HG02610 (cell line): ENCODE measurements at regions not wholly inside any gene's neighbourhood (a gene's known extent, or its start where the extent isn't known, plus 50 kb on each side); places are given as distances from the start of the nearest gene placed in this dataset.
A peak's percentile ranks its signal among the peaks of the same experiment; 100 is the strongest.
"Not testable (repeated sequence)": the region's sequence is repeated elsewhere in the genome, so short reads cannot be mapped to it uniquely, and the experiment has no call there.

ENCODE experiments used
- ATAC-seq: cut with Tn5 transposase; IDR thresholded peaks from one replicate; pipeline ENCODE4 v1.9.1; 2021; ENCODE audit warnings: mild to moderate bottlenecking, moderate library complexity; ENCODE audit not compliant: unreplicated experiment

DNA sequence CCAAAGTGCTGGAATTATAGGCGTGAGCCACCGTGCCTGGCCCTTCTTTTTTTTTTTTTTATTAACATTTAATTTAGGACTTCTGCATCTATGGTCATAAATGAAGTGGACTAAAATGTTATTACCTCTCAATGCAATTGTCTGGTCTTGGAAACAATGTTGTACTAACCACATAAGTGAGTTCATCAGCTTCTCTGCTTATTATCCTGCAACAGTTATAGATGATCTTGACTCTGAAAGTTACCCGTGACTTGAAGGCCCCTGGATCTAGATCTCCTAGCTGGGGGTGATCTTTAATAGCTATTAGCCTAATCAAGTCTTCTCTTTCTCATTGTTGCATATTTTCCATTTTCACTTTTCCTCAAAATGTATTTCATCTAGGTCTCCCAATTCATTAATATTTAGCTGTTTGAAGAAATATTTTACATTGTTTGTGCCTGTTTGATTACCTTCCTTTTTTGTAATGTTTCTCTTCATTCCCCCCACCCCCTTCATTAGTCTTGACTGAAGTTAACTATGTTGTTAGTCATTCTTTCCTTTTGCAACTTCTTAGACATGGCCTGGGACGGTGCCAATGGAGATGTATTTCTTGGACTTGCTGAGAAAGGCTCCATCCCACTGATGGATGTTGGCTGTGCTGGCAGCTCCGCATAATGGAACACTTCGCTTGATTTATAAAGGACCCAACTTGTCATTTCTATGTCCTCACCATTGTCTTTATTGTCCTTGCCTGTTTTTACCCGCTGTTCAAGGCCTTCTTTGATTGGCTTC is 141.6 kb upstream of the RIOK3 start:
- ATAC-seq = no peak

DNA sequence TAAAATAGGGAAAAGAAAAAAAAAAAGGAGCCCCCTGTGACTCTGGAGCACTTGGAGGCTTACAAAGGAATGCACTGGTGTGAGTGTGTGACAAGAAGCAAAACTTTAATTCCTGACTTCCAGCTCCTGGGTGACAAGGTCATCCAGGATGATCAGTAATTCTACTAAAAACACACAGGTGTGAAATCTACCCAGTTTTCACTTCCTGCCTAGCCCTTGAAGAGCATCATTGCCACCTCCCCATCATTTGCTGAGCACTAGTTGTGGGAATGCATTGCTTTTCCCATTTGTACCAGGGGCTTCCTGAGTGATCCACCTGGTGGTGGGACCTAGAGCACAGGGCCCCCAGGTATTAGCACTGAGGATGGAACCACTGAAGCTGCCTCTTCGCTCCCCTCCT is 139.7 kb upstream of the RIOK3 start:
- no peak for ATAC-seq

DNA sequence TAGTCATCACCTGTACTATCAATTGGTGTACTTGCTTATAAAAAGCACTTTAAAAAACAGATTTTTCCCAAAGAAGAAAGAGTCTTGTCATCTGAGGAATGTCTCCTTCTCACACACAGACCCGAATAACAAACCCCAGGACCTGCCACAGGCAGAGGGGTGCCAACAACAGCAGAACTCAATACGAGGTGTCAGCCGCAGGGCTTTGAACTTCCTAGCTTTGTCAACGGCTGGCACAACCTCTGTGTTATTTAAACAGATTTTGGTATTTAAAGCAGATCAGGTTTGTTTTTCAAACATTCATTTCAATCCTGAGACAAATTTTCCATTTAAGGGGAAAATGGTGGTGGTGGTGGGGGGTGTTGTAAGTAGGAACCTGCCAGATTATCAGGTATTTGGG is 138.4 kb upstream of the RIOK3 start:
- ATAC-seq = no peak

DNA sequence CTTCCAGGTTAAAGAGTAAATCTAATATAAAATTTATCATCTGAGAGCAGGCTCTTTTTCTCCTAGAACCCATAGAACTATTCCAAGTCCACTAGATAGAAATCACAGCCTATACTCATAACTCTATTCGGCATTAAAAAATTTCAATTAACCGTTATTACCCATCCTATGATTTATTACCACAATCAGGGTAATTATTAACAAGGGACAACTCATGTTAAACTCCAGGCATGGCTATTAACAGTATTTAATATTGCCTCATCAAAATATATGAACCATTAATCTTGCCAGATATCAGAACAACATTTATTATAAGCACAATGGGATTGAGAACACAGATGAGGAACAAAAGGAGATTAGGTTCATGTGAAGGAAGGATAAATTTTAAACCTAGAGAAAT is 136.8 kb upstream of the RIOK3 start:
- ATAC-seq = no peak

DNA sequence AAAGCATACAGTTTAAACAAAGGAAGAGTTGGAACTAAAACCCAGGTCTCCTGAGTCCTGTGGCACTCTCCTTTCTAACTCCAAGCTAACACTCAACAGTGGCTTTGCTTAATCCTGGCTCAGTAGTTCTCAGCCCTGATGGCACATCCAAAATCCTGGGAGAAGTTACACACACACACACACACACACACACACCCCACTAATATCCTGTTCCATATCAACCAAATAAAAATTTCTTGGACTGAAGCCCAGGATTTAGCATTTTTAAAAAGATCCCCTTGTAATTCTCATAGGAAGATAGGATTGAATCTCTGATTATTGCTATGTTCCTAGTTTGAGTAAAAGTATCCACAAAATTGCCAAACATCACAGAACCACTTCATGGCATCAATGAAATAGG is 136.1 kb upstream of the RIOK3 start:
- no peak for ATAC-seq

DNA sequence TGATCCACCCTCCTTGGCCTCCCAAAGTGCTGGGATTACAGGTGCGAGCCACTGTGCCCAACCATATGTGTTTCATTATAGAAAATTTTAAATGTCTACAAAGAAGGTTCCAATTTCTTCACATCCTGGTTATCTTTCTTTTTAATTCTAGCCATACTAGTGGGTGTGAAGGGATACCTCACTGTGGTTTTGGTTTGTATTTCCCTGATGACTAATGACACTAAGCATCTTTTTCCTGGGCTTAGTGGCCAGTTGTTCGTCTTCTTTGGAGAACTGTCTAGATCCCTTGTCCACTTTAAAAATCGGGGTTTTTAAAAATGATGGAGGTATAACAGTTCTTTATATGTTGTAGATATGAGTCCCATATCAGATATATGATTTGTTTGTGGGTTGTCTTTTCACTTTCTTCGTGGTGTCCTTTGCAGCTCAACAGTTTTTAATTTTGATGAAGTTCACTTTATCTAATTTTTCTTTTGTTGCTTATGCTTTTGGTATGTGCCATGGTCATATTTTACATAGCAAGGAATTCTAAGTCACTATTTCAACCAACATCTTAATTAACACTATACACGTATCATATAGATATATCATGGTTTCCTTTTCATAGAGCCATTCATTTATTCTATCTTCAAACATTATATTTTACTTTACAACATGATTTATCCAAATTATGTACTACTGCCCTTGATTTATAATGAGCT is 135.0 kb upstream of the RIOK3 start:
- no peak for ATAC-seq

DNA sequence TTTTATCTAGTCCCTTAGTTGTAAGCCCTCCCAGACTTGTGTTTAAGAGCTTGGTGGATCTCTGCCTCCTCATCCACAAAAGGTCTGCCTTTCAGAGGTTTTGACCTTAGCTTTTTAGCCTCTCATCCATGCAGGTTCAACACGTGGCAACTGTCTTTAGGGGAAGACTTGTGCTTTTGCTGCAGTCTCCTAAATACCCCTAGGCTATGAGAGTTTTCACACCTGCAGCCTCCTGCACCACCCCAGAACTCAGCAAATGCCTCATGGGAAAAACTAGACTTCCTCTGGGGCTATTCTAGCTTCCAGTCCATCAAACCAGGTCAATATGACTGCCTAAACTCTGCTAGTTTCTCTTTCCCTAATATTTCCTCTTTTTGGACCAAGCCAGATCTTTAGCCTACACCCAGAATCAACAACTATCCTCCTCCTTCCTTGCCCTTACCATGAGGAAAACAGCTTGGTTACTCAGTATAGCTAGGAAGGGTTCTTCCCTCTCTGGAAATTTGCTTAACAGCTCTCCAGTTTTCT is 132.3 kb upstream of the RIOK3 start:
- ATAC-seq = peak; percentile 46

DNA sequence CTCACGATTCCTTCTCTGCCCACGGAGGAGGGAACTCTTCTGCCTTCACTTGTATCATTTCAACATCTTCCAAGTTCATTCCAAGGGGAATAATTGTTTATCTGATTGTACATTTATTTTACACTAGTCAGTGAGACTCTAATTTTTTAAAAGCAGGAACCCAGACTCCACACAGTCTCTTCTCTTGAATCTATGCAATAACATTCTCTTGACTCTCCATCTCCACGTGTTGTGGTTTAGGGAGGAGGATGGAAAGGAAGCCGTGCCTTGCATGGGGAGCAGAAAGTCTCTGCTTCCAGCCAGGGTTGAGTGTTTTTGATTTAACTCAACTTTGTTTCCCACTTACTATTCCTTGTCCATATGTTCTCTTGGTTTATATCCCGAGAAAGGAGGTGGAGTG is 131.1 kb upstream of the RIOK3 start:
- ATAC-seq = no peak

DNA sequence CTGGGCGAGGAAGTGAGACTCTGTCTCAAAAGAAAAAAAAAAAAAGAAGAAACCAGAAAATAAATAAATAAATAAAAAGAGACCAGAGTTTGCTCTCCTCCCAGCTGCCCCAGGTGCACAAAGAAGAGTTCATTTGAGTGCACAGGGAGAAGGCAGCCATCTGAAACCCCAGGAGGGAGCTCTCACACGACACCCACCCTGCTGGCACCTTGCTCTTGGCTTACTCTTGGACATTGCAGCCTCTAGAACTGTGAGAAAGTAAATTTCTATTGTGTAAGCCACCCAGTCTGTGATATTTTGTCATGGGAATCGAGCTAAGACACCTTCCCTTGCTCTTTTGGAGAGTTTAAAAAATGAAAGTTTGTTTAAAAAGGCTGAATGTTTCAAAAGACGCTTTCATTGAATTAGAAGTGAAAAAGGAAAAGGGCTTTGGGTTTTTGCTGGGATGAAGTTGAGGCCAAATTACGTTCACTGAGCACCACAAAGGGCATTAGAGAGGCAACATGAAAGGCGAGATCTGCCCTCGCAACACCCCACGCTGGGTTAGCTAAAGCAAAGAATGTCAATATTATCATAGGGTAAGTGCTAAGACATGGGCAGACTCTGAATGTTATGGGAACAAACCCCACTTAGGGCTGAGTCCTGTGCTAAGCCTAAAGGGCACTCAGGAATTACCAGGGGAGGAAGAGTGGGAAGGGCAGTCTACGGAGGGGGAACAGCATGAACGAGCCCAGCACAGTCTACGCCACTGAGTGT is 128.9 kb upstream of the RIOK3 start:
- no peak for ATAC-seq

DNA sequence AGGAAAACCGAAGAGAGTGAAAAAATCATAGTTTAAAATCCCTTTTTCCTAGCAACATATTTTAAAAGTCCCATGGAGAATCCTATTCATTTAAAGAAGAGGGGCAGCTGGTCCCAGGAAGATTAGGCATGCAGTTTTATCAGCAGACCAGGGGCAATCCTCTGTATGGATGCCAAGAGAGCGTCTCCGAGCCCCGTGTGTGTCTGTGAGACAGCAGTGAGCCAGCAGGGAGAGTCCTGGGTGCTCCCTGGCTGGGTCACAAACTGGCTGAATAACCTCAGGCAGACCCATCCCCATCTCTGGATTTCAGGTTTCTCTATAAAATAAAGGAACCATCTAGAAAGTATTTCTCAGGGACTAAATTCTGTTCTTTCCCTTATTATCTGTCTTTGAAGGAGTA is 128.2 kb upstream of the RIOK3 start:
- no peak for ATAC-seq

DNA sequence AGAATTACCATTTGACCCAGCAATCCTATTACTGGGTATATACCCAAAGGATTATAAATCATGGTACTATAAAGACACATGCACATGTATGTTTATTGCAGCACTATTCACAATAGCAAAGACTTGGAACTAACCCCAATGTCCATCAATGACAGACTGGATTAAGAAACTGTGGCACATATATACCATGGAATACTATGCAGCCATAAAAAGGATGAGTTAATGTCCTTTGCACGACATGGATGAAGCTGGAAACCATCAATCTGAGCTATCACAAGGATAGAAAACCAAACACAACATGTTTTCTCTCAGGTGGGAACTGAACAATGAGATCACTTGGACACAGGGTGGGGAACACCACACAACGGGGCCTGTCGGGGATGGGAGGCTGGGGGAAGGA is 123.4 kb upstream of the RIOK3 start:
- not testable (repeated sequence) for ATAC-seq

DNA sequence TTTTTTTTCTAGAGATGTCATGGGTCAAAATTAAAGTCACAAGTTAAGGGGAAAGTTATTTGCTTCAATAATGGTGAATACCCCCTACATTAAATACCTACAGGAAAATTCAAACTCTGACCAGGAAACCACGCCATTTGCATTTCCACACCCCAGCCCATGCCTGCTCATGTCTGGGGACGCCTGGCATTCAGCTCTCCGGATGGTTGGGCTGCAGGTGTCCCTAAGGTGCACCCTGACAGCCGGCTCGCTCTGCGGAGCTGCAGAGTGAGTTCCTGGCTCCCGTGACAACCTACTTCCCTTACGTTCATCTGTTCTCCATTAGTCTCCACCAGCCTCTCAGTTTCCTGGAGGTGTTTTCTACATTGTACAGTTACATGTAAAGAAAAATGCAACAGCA is 122.7 kb upstream of the RIOK3 start:
- ATAC-seq = peak; percentile 94

DNA sequence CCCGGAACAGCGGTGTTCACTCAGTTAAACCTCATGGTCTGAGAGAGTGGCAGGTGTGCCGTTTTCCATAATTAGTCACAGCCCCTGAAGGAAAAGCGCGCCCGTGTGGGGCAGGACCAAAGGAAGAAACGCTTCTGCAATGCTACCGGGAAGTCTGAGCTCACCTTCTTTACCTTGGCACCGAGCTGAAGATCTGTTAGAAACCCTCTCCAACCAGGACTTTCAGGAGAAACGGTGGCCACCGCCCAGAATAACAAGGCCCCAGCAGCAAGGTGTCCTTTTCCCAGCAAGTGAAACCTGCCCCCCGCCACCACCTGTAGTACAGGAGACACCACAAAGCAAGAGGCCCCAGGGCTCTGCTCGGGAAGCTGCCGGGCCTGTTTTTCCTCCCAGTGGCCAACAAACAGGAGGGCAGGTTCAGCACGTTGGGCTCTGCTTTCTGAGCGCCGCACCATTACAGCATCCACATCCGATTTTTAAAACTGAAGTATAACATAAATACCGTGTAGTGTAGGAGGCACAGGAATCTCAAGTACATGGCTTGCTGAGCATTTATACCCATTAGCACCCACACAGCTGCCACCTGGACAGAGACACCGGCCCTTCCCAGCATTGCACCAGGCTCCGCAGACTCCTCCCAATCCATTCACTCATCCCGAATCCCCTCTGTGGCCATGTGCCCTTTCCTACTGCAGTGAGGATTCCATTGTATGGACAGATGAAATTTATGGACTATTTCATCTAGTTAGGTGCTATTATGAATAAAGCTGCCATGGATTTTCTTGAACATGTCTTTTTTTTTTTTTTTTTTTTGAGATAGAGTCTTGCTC is 121.8 kb upstream of the RIOK3 start:
- ATAC-seq = no peak

DNA sequence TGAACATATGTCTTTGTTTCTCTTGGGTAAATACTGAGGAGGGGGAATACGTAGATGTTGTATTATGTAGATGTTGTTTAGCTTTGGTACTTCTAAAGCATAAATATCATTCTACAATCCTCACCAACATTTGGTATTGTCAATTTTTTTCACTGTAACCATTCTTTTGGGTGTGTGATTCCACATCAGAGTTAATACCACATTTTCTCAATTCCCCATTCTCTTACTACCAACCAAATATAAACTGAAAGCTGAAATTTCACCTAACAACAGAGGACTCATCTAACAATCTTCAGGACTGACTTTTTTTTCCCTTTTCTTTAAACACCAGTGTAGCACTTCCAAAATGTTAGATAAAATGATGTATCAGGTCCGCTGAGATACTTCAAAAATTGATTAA is 120.7 kb upstream of the RIOK3 start:
- ATAC-seq = no peak

DNA sequence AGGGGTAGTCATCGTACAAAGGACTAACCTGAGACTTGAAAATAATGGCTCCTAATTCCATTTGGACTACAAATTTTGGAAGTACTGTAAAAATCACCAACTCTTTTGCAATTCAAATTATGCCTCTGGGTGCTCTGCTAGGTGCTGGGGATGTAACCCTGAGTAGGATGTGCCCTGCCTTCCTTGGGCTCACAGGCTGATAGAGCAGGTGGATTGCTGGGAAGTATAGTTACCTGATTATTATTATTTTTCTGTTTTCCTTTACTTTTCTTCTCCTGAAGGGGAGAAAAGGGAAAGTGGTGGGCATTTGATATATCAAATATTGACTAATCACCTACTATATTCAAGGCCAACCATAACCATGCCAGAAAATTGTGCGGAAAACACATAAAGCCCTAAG is 119.3 kb upstream of the RIOK3 start:
- no peak for ATAC-seq

DNA sequence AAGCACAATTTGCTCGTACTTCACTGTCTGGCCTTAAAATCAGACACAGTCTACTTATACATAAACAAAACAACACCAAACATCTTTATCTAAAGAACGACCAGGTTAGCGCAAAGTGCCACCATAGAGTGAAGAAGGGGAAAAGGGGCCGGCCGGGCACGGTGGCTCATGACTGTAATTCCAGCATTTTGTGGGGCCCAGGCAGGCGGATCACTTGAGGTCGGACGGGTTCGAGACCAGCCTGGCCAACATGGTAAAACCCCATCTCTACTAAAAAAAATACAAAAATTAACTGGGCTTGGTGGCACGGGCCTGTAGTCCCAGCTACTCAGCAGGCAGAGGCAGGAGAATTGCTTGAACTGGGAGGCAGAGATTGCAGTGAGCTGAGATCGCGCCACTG is 118.5 kb upstream of the RIOK3 start:
- ATAC-seq = no peak

DNA sequence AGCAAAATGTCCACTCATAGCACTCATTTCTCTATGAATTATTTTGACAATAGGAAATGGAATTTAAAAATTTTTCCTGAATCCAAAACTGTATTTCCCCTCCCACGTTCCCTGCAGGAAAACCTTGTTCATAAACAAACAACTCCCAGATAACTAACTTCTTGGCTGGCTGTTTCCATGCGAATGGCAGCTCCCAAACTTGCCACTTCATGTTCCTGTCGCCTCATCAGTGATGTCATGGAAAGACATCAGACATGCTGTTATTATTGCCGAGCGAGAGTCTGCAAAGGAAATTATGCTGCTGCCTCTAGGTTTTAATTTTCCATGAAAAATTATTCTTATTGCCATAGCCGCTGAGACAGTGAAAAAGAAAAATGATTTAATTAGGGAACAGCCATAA is 117.0 kb upstream of the RIOK3 start:
- ATAC-seq = no peak

DNA sequence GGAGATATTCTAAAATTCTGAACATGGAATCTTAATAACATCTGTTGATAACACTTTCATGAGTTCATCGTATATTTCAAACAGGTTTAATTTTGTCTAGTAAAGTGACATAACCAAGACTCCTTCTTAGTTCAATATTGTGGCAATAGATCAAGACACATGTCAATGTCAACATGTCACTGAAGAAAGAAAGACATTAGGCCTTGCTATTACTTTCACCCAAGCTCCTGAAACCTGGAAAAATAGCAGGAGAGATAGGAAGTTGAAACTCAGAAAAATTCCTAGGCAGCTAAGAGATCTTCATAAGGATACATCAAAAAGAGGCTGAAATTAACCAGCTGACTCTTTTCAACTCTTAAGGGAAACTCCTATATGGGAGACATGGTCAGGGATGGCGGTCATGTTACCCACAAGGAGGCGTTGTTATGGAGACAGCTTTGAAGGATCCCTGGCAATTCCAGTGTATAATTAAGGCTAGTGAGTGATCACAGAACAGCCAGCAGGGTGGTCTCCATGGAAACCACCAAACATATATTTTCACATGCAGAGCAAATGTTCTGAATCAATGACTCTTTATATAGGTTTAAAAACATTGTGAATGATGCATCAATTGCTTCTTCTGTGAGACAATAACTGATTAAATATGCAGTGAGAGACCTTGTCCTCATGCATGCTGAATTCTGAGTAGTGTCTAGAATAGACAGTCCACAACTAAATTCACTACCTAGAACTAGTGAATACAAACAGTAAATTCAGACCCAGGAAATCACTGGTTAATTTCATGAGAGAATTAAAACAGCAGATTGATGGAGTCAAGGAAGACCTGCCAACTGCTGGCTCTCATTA is 115.3 kb upstream of the RIOK3 start:
- no peak for ATAC-seq

DNA sequence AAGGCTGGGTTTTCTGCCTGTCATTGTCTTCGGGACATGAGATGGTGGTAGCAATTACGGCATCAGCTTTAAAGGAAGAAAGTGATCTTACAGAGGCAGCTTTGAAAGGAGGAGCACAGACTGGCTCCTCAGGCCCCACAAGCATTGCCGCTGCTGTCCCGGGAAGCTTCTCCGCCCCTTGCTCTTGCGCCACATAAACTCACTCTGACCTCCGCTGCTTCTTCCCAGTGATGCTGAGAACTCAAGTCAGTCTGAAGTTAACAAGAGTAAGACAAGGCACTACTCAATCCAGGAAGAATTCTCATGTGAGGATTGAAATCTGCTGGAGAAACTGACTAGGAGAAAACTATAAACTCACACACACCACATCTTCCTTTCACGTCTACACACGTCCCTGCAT is 112.4 kb upstream of the RIOK3 start:
- ATAC-seq = no peak

DNA sequence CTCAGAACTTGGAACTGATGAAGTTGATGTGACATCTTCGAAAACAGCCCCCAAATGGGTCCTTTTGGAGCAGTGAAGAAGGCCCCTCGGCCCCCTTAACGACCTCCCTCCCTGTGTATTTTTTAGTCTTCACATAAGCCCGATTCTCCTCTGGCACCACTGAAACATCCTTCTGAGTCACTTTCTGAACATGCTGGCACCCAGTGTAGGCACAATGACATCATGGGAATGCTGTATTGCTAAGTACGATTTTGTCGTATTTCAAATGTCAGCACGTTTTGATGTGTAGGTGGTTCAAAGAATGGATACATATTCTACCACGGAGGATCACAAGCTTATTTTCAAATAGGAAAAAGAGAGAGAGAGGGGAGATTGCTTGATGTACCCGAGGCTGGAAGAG is 111.7 kb upstream of the RIOK3 start:
- ATAC-seq = no peak
